ENCODE measurements at regions not wholly inside any gene's neighbourhood (a gene's known extent, or its start where the extent isn't known, plus 50 kb on each side); places are given as distances from the start of the nearest gene placed in this dataset.
A peak's percentile ranks its signal among the peaks of the same experiment; 100 is the strongest.

DNA sequence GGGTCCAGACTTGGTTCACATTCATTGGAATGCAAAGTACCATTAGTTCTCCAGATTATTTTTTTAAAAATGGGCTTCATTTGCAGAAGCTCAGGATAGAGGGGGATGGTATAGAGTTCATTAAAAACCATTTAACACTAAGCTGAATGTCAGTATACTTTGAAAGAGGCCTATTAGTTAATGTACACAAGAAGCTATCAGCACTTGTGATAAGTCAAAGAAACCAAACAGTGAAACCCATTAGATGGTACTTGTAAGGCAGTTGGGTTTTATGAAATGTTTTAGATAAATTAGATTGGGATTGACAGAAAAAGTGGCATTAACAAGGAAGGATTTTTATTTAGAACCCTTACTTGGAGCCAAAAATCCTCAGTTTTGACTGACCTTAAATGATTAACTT is 229.2 kb upstream of the MPDZ start:
- Histone ChIP-seq H3K9me3 (replicated peaks; ENCODE audit: control insufficient read depth, insufficient read depth, low read length) (no peaks in the 10 kb centered on the region), H3K9me1 (replicated peaks; ENCODE audit: control insufficient read depth, extremely low read depth, insufficient read depth, low read length) (no peaks in the 10 kb centered on the region), H3K9ac (replicated peaks; ENCODE audit: extremely low read depth, insufficient read depth, low read length) (no peak overlapping the region), H3K4me3 (replicated peaks in 1 of 3; ENCODE audit: insufficient read depth in 1 of 3, low read depth in 1 of 3, low read length in 3 of 3) (no peak overlapping the region), H3K27ac (ENCODE audit: insufficient read depth, low read depth, low read length) (no peak overlapping the region), H3K4me1 (ENCODE audit: control insufficient read depth, extremely low read depth, insufficient read depth, low read length) (peaks cover 6% of the 10 kb centered on the region), H3K36me3 (ENCODE audit: control insufficient read depth in 2 of 2, extremely low read depth in 1 of 2, insufficient read depth in 2 of 2, low read length in 2 of 2) (no peaks in the 10 kb centered on the region), H3K27me3 (ENCODE audit: control insufficient read depth in 2 of 2, insufficient read depth in 2 of 2, low read length in 2 of 2) (no peaks in the 10 kb centered on the region), H4K20me1 (replicated peaks; ENCODE audit: control insufficient read depth, extremely low read depth, insufficient read depth, low read length) (no peaks in the 10 kb centered on the region), H2AFZ (ENCODE audit: low read depth, low read length) (no peak overlapping the region), H3K4me2 (ENCODE audit: insufficient read depth, low read length) (no peak overlapping the region), H3K79me2 (ENCODE audit: control insufficient read depth, insufficient read depth, low read length) (no peaks in the 10 kb centered on the region)
- TF ChIP-seq FOS (IDR thresholded peaks at IDR 0.05; ENCODE audit: borderline replicate concordance, insufficient read depth, low read length) (no peak), POLR2A (IDR thresholded peaks at IDR 0.05; ENCODE audit: low read depth, low read length) (no peak)
- no TSS peak for BruUV-seq (replicated peaks)
- dilution Hi-C loops (cut with MboI; ENCODE audit: extremely low pct_ligation_motif_present, low sequenced_read_pairs) (no loop called here), intact Hi-C loops (cut with micrococcal nuclease) (no loop called here)
- CTCF ChIA-PET: interaction anchor here (2.3 kb wide), 1 partner anchor 22 kb away, joined by 5 read pairs; no protein-coding TSS in a partner anchor
- peak; percentile 37 for FAIRE-seq
- no peak for DNase-seq (ENCODE audit: low read depth, low spot score)
- POLR2A ChIA-PET: no interaction called here

DNA sequence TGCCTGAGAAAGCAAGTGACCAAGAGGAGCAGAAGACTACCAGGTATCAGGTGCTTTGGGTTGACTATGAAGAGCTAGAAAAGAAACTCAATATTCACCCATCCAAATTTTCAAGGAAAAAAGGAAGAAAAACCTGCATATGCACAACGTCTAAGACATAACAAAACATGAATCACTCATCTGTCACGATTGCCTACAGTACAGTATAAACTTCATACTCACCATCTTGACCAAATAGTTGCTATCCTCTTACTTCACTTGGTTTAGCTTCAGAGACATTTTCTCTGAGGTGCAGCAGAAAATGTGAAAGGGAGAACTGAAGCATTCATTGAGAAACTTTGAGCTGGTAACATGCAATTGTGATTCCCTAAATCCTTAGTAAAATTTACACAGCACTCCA is 228.6 kb upstream of the MPDZ start:
- DNase-seq (ENCODE audit: low read depth, low spot score): no peak
- no peak overlapping the region for H3K4me2 ChIP-seq (ENCODE audit: insufficient read depth, low read length)
- H3K9me3 ChIP-seq (replicated peaks; ENCODE audit: control insufficient read depth, insufficient read depth, low read length): no peaks in the 10 kb centered on the region
- FAIRE-seq: no peak
- TF ChIP-seq JUN (IDR thresholded peaks at IDR 0.05; ENCODE audit: borderline replicate concordance, insufficient read depth, insufficient read length, low read depth) (no peak), EZH2 (IDR thresholded peaks at IDR 0.05; ENCODE audit: borderline replicate concordance, low read depth, low read length, severe bottlenecking) (no peak), POLR2A (IDR thresholded peaks at IDR 0.05; ENCODE audit: low read depth, low read length) (no peak), MYC (IDR thresholded peaks at IDR 0.05; ENCODE audit: low read depth, low read length) (no peak), POLR2AphosphoS5 (IDR thresholded peaks at IDR 0.05; ENCODE audit: insufficient read depth, low read depth, low read length) (no peak), FOS (IDR thresholded peaks at IDR 0.05; ENCODE audit: borderline replicate concordance, insufficient read depth, low read length) (no peak)
- TF ChIP-seq, protein P1, sequence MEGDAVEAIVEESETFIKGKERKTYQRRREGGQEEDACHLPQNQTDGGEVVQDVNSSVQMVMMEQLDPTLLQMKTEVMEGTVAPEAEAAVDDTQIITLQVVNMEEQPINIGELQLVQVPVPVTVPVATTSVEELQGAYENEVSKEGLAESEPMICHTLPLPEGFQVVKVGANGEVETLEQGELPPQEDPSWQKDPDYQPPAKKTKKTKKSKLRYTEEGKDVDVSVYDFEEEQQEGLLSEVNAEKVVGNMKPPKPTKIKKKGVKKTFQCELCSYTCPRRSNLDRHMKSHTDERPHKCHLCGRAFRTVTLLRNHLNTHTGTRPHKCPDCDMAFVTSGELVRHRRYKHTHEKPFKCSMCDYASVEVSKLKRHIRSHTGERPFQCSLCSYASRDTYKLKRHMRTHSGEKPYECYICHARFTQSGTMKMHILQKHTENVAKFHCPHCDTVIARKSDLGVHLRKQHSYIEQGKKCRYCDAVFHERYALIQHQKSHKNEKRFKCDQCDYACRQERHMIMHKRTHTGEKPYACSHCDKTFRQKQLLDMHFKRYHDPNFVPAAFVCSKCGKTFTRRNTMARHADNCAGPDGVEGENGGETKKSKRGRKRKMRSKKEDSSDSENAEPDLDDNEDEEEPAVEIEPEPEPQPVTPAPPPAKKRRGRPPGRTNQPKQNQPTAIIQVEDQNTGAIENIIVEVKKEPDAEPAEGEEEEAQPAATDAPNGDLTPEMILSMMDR (IDR thresholded peaks at IDR 0.05; ENCODE audit: extremely low read depth in 1 of 2, insufficient read depth in 1 of 2, low read depth in 1 of 2, low read length in 2 of 2): no peak
- H3K79me2 ChIP-seq (ENCODE audit: control insufficient read depth, insufficient read depth, low read length): no peaks in the 10 kb centered on the region
- intact Hi-C loops (cut with micrococcal nuclease): no loop called here
- dilution Hi-C loops (cut with MboI; ENCODE audit: extremely low pct_ligation_motif_present, low sequenced_read_pairs): no loop called here
- H3K4me3 ChIP-seq (replicated peaks in 1 of 3; ENCODE audit: insufficient read depth in 1 of 3, low read depth in 1 of 3, low read length in 3 of 3): no peak overlapping the region
- no peak overlapping the region for H2AFZ ChIP-seq (ENCODE audit: low read depth, low read length)
- no peaks in the 10 kb centered on the region for H3K27me3 ChIP-seq (ENCODE audit: control insufficient read depth in 2 of 2, insufficient read depth in 2 of 2, low read length in 2 of 2)
- no TSS peak for BruUV-seq (replicated peaks)
- no peak overlapping the region for H3K9ac ChIP-seq (replicated peaks; ENCODE audit: extremely low read depth, insufficient read depth, low read length)
- H3K36me3 ChIP-seq (ENCODE audit: control insufficient read depth in 2 of 2, extremely low read depth in 1 of 2, insufficient read depth in 2 of 2, low read length in 2 of 2): no peaks in the 10 kb centered on the region
- ChIA-PET CTCF (interaction anchor here (2.3 kb wide), 1 partner anchor 22 kb away, joined by 5 read pairs; no protein-coding TSS in a partner anchor), POLR2A (no interaction called here)
- H3K27ac ChIP-seq (ENCODE audit: insufficient read depth, low read depth, low read length): no peak overlapping the region
- peaks cover under 1% of the 10 kb centered on the region for H3K4me1 ChIP-seq (ENCODE audit: control insufficient read depth, extremely low read depth, insufficient read depth, low read length)
- H3K9me1 ChIP-seq (replicated peaks; ENCODE audit: control insufficient read depth, extremely low read depth, insufficient read depth, low read length): no peaks in the 10 kb centered on the region
- no peaks in the 10 kb centered on the region for H4K20me1 ChIP-seq (replicated peaks; ENCODE audit: control insufficient read depth, extremely low read depth, insufficient read depth, low read length)

Data from endothelial cell of umbilical vein (primary cell).